GM13976 (cell line): ENCODE measurements at regions not wholly inside any gene's neighbourhood (a gene's known extent, or its start where the extent isn't known, plus 50 kb on each side); places are given as distances from the start of the nearest gene placed in this dataset.
"Not testable (repeated sequence)": the region's sequence is repeated elsewhere in the genome, so short reads cannot be mapped to it uniquely, and the experiment has no call there.

Experiments used
- DNase-seq: peaks from one replicate; pipeline ENCODE4 v3.0.0; 2012; ENCODE audit warnings: low spot score
- in situ Hi-C: fragments of 300-500 bp; cut with MboI; formaldehyde crosslinking; loops from one replicate; pipeline ENCODE4 v1.12.0; 2022; ENCODE audit warnings: low sequenced_read_pairs, mixed read lengths, inconsistent platforms; ENCODE audit not compliant: unreplicated experiment
- TF ChIP-seq, protein P1 (sequence below): IDR thresholded peaks from 2 replicates; pipeline ENCODE4 v1.5.1; 2012; ENCODE audit warnings: borderline replicate concordance, mild to moderate bottlenecking; ENCODE audit not compliant: insufficient read depth; ENCODE audit errors: extremely low read depth, missing control alignments, control extremely low read depth

DNA sequence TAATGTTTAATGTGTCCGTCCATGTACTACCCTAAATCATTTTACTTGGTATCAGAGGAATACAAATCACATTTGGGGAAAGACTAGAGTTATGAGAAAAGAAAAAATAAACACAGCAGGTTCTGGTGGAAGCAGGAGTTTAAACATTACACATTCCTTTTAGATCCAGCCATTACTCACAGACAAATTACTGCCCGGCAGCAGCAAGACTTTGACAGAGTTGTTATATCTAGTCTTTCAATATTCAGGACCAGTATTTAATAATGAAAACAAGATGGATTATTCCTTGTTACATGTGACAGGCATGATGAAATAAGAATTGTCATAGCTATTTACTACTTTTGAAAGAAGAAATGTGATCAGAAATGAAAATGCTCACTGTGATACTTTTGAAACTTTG is 131.8 kb upstream of the GNAI1 start:
- no peak for DNase-seq
- TF ChIP-seq, protein P1, sequence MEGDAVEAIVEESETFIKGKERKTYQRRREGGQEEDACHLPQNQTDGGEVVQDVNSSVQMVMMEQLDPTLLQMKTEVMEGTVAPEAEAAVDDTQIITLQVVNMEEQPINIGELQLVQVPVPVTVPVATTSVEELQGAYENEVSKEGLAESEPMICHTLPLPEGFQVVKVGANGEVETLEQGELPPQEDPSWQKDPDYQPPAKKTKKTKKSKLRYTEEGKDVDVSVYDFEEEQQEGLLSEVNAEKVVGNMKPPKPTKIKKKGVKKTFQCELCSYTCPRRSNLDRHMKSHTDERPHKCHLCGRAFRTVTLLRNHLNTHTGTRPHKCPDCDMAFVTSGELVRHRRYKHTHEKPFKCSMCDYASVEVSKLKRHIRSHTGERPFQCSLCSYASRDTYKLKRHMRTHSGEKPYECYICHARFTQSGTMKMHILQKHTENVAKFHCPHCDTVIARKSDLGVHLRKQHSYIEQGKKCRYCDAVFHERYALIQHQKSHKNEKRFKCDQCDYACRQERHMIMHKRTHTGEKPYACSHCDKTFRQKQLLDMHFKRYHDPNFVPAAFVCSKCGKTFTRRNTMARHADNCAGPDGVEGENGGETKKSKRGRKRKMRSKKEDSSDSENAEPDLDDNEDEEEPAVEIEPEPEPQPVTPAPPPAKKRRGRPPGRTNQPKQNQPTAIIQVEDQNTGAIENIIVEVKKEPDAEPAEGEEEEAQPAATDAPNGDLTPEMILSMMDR, result no peak
- in situ Hi-C loops, result no loop called here

DNA sequence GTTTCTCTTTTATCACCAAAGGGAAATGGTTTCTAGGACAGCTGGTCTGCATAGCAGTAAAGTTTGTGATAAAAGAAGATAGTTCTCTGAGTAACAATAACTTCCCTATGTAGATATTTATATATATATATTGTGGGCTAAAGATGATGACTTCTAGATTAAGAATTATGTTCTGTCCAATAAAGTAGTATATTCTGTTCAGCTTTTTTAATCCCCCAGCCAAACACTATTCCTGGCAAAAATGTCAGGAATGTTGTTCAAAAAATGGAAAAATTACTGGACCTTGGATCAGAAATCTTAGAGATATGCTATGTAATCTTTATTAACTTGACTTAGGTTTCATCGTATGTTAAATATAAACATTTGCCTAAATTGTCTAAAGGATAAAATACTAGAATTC is 136.3 kb upstream of the GNAI1 start:
- in situ Hi-C loops, result no loop called here
- no peak for DNase-seq
- TF ChIP-seq, protein P1, result no peak

DNA sequence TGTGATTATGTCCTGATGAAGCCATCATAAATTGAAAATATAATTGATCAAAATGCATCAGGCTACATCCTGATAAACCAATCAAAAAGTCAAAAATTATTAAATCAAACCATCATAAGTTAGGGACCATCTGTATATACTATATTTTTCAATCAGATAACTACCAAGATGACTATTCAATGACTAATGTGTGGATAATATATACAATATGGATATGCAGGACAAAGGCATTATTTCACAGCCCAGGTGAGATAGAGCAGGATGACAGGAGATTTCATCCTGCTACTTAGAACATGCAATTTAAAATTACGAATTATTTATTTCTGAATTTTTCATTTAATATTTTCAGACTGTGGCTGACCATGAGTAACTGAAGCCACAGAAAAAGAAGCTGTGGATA is 137.3 kb upstream of the GNAI1 start:
- DNase-seq, result no peak
- TF ChIP-seq, protein P1, result no peak
- in situ Hi-C loops, result no loop called here

DNA sequence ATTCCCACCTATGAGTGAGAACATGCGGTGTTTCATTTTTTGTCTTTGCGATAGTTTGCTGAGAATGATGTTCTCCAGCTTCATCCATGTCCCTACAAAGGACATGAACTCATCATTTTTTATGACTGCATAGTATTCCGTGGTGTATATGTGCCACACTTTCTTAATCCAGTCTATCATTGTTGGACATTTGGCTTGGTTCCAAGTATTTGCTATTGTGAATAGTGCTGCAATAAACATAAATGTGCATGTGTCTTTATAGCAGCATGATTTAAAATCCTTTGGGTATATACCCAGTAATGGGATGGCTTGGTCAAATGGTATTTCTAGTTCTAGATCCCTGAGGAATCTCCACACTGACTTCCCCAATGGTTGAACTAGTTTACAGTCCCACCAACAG is 138.9 kb upstream of the GNAI1 start:
- in situ Hi-C loops, DNase-seq: not testable (repeated sequence)

DNA sequence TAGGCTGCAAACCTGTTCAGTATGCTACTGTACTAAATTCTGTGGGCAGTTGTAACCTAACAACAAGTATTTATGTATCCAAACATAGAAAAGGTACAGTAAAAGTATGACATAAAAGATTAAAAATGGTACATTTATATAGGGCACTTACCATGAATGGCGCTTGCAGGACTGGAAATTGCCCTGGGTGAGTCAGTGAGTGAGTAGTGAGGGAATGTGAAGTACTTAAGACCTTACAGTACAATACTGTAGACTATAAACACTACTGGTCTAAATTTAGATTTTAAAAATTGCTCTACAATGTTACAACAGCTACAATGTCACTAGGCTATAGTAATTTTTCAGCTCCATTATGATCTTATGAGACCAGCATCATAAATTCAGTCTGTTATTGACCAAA is 146.0 kb upstream of the GNAI1 start:
- in situ Hi-C loops, result no loop called here
- no peak for DNase-seq
- TF ChIP-seq, protein P1, result no peak

DNA sequence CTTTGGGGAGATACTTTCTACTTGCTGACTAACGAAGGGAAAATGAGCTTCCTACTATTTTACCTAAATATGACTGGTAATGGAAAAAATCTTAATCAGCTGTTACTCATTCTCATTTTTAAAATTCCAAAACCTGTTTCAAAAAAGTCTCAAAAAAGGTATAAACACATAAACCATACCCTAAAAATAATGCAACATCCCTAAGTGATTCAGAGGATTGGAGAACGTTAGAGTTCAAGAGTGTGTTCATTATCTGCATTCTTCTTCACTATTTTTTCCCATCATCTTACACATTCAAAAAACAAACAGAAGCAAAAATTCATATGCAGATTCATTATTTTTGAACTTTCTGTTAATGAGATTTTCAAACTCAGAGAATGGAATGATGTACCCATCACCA is 150.4 kb upstream of the GNAI1 start:
- in situ Hi-C loops, result no loop called here
- no peak for DNase-seq

DNA sequence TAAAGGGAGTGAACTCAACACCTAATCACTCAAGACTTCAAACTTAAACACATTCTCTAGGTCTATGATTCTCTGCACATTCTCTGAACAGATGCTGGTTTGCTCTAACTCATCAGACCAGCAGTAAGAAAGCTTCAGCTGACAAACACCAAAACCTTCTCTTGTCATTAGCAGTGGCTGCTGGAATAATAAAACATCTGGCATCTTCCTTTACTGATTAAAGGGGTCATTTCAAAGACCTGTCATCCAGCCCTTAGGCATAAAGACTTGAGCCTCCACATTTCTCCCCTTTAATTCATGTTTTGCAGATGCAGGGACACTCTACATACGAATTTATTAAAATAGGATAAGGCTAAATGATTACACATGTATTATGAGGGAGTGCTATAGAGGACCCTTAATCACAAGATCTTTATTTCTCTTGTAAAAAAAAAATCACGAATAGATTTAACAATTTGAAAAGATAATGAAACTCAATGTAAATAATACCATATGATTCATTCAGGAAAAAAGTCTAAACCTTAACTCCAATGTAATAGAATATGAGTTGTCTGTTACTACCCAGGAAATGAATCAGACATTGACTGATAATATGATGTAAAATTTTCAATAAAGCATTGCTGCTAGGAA is 152.4 kb upstream of the GNAI1 start:
- in situ Hi-C loops, result no loop called here
- TF ChIP-seq, protein P1, result no peak
- DNase-seq, result no peak

More for the DNA sequence above, 150.4 kb upstream of the GNAI1 start:
- TF ChIP-seq, protein P1, result no peak
